ENCODE measurements at regions not wholly inside any gene's neighbourhood (a gene's known extent, or its start where the extent isn't known, plus 50 kb on each side); places are given as distances from the start of the nearest gene placed in this dataset.

GRCh38 chr12:77577791-77578190, 252.9 kb upstream of the NAV3 start:
- BruUV-seq (replicated peaks) = no TSS peak
- TF ChIP-seq, protein P1, sequence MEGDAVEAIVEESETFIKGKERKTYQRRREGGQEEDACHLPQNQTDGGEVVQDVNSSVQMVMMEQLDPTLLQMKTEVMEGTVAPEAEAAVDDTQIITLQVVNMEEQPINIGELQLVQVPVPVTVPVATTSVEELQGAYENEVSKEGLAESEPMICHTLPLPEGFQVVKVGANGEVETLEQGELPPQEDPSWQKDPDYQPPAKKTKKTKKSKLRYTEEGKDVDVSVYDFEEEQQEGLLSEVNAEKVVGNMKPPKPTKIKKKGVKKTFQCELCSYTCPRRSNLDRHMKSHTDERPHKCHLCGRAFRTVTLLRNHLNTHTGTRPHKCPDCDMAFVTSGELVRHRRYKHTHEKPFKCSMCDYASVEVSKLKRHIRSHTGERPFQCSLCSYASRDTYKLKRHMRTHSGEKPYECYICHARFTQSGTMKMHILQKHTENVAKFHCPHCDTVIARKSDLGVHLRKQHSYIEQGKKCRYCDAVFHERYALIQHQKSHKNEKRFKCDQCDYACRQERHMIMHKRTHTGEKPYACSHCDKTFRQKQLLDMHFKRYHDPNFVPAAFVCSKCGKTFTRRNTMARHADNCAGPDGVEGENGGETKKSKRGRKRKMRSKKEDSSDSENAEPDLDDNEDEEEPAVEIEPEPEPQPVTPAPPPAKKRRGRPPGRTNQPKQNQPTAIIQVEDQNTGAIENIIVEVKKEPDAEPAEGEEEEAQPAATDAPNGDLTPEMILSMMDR (IDR thresholded peaks at IDR 0.05; ENCODE audit: unreplicated experiment) = no peak
- intact Hi-C loops (cut with micrococcal nuclease) = no loop called here
- no peak overlapping the region for H3K27ac Mint-ChIP-seq (ENCODE audit: low read depth, unreplicated experiment)
- H3K4me1 Mint-ChIP-seq (ENCODE audit: insufficient read depth, unreplicated experiment) = no peaks in the 10 kb centered on the region
- H3K9me3 Mint-ChIP-seq (ENCODE audit: unreplicated experiment) = no peaks in the 10 kb centered on the region
- H3K27me3 Mint-ChIP-seq (ENCODE audit: insufficient read depth, unreplicated experiment) = no peaks in the 10 kb centered on the region
- CTCF ChIA-PET = no interaction called here
- POLR2A ChIA-PET = no interaction called here
- H3K4me3 Mint-ChIP-seq (ENCODE audit: unreplicated experiment) = no peak overlapping the region
- no peaks in the 10 kb centered on the region for H3K36me3 Mint-ChIP-seq (ENCODE audit: insufficient read depth, unreplicated experiment)
- no peak for DNase-seq (ENCODE audit: unreplicated experiment)

DNA sequence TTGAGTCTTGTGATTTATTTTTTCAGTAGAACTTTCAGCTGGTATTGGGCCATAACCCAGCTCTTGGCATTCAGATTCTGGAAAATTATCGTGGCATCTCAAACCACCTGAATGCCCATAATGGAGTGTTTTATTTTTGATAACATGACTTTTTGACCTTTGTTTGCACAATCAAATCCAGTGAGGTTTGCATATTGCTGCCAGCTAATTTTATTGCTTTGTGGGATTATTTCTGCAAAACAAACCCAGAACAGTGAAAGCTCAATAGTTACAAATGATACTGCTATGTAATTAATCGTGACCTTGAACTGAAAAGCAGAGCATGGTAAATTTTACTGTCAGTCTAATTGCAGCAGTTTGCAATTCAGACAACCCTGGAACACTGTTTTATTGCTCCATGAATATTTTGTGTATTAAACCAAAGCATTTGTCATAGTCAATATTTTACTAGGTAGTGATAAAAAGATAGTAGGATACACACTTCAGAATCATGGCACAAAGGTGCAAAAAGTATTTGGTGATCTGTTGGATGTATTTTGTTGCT, 255.2 kb upstream of the NAV3 start:
- CTCF ChIA-PET = interaction anchor here (0.6 to 0.8 kb wide), 2 partner anchors 8 to 365 kb away, joined by 3 to 4 read pairs; no protein-coding TSS in a partner anchor
- intact Hi-C loops (cut with micrococcal nuclease) = no loop called here
- POLR2A ChIA-PET = no interaction called here
- Mint-ChIP-seq H3K4me1 (ENCODE audit: insufficient read depth, unreplicated experiment) (no peaks in the 10 kb centered on the region), H3K36me3 (ENCODE audit: insufficient read depth, unreplicated experiment) (no peaks in the 10 kb centered on the region), H3K9me3 (ENCODE audit: unreplicated experiment) (no peaks in the 10 kb centered on the region), H3K27me3 (ENCODE audit: insufficient read depth, unreplicated experiment) (no peaks in the 10 kb centered on the region), H3K27ac (ENCODE audit: low read depth, unreplicated experiment) (no peak overlapping the region), H3K4me3 (ENCODE audit: unreplicated experiment) (no peak overlapping the region)
- BruUV-seq (replicated peaks) = no TSS peak
- TF ChIP-seq, protein P1 (IDR thresholded peaks at IDR 0.05; ENCODE audit: unreplicated experiment) = no peak
- DNase-seq (ENCODE audit: unreplicated experiment) = no peak

- Mint-ChIP-seq H3K27ac (ENCODE audit: low read depth, unreplicated experiment) (no peak overlapping the region), H3K36me3 (ENCODE audit: insufficient read depth, unreplicated experiment) (no peaks in the 10 kb centered on the region), H3K4me3 (ENCODE audit: unreplicated experiment) (no peak overlapping the region), H3K27me3 (ENCODE audit: insufficient read depth, unreplicated experiment) (no peaks in the 10 kb centered on the region), H3K9me3 (ENCODE audit: unreplicated experiment) (no peaks in the 10 kb centered on the region), H3K4me1 (ENCODE audit: insufficient read depth, unreplicated experiment) (peaks cover 5% of the 10 kb centered on the region)
- intact Hi-C loops (cut with micrococcal nuclease) = no loop called here
- DNase-seq (ENCODE audit: unreplicated experiment) = peak; percentile 30
- POLR2A ChIA-PET = interaction anchor here (0.9 to 1.2 kb wide), 2 partner anchors 35 to 80 kb away, joined by 3 read pairs; no protein-coding TSS in a partner anchor
- CTCF ChIA-PET = interaction anchor here (0.6 to 0.7 kb wide), 2 partner anchors 16 to 98 kb away, joined by 3 to 4 read pairs; no protein-coding TSS in a partner anchor
- BruUV-seq (replicated peaks) = no TSS peak
- TF ChIP-seq, protein P1 (IDR thresholded peaks at IDR 0.05; ENCODE audit: unreplicated experiment) = no peak
These were observed 258.3 kb upstream of the NAV3 start for GRCh38 chr12:77572371-77572770.

GRCh38 chr12:77571768-77572167, 258.9 kb upstream of the NAV3 start:
- POLR2A ChIA-PET = no interaction called here
- TF ChIP-seq, protein P1 (IDR thresholded peaks at IDR 0.05; ENCODE audit: unreplicated experiment) = no peak
- H3K4me3 Mint-ChIP-seq (ENCODE audit: unreplicated experiment) = no peak overlapping the region
- intact Hi-C loops (cut with micrococcal nuclease) = no loop called here
- CTCF ChIA-PET = no interaction called here
- H3K36me3 Mint-ChIP-seq (ENCODE audit: insufficient read depth, unreplicated experiment) = no peaks in the 10 kb centered on the region
- no peak overlapping the region for H3K27ac Mint-ChIP-seq (ENCODE audit: low read depth, unreplicated experiment)
- no peaks in the 10 kb centered on the region for H3K9me3 Mint-ChIP-seq (ENCODE audit: unreplicated experiment)
- H3K27me3 Mint-ChIP-seq (ENCODE audit: insufficient read depth, unreplicated experiment) = no peaks in the 10 kb centered on the region
- no peak for DNase-seq (ENCODE audit: unreplicated experiment)
- BruUV-seq (replicated peaks) = no TSS peak
- peaks cover 5% of the 10 kb centered on the region for H3K4me1 Mint-ChIP-seq (ENCODE audit: insufficient read depth, unreplicated experiment)
